ENCODE measurements at regions not wholly inside any gene's neighbourhood (a gene's known extent, or its start where the extent isn't known, plus 50 kb on each side); places are given as distances from the start of the nearest gene placed in this dataset.
"Not testable (repeated sequence)": the region's sequence is repeated elsewhere in the genome, so short reads cannot be mapped to it uniquely, and the experiment has no call there.

GRCh38 chr4:19522966-19523365 lies 728.7 kb upstream of the SLIT2 start:
- DNase-seq (ENCODE audit: low read depth in 2 of 2), result no peak

- DNase-seq (ENCODE audit: low read depth in 2 of 2), result no peak
Measured at GRCh38 chr4:19520939-19521520, 730.7 kb upstream of the SLIT2 start.

DNA sequence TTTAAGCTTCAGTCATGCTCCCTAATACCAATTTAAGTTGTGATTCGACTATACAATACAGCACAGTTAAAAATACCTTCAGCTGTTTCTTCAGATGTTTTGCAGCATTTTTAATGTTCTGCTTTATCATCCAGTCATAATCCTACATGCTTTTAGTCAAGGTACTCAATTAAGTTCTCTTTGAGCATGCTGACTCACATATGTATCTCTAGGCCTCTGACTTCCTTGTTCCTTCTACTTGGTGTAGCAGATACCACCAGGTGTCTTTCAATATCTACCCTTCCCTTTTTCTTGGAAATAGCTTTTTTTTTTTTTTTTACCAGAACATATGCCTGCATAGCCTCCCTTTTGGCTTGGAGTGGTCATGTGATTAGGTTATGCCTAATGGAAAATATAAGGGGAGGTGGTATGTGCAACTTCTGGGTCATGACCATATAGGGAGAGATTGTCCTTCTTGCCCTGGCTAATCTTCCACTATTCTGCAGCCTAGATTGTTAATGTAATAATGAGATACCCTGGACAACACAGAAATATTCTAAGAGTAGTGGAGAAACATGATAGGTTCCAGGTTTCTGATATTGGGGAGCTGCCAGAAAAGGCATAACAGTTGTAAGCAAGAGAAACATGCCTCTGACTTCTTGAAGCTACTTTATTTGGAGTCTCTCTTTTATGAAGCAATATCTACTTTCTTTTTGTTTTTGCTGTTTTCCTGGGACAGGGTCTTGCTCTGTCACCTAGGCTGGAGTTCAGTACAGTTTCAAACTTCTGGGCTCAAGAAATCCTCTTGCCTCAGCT lies 737.2 kb upstream of the SLIT2 start:
- DNase-seq (ENCODE audit: low read depth in 2 of 2), result no peak

- no peak for DNase-seq (ENCODE audit: low read depth in 2 of 2)
Measured at GRCh38 chr4:19512086-19512485, 739.6 kb upstream of the SLIT2 start.

DNA sequence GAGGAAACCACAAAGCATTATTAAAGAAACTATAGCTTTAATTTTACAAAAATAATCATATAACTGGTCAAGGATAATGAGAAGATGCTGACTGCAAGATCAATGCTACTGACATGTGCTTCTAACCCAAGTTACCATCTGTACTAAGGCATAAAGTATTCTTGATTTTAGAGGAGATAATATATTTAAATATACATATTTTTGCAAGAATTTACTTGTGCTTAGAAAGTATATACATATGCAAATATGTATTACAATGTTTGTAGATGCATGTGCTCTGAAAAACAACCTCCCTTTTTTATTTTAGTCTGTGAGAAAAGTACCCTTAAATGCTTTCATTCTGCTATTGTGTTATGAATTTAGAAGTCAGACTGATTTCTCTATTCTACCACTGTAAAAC lies 740.7 kb upstream of the SLIT2 start:
- no peak for DNase-seq (ENCODE audit: low read depth in 2 of 2)

- no peak for DNase-seq (ENCODE audit: low read depth in 2 of 2)
Measured at GRCh38 chr4:19508442-19508841, 743.3 kb upstream of the SLIT2 start.

GRCh38 chr4:19497705-19498104 lies 754.0 kb upstream of the SLIT2 start:
- DNase-seq (ENCODE audit: low read depth in 2 of 2), result no peak

DNA sequence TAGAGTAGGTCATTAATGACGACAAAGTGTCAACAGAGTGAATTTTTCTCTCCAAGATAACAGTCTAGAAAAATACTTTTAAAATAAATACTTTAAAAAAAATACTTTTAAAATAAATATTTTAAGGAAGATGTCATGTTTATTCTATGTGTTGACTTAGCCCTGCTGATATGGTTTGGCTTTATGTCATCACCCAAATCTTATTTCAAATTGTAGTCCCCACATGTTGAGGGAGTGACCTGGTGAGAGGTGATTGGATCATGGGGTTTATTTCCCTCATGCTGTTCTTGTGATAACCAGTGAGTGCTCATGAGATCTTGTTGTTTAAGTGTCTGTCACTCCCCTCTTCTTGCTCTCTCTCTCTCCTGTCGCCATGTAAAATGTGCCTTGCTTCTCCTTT lies 754.9 kb upstream of the SLIT2 start:
- DNase-seq (ENCODE audit: low read depth in 2 of 2), result no peak

GRCh38 chr4:19494961-19495360 lies 756.7 kb upstream of the SLIT2 start:
- no peak for DNase-seq (ENCODE audit: low read depth in 2 of 2)

DNA sequence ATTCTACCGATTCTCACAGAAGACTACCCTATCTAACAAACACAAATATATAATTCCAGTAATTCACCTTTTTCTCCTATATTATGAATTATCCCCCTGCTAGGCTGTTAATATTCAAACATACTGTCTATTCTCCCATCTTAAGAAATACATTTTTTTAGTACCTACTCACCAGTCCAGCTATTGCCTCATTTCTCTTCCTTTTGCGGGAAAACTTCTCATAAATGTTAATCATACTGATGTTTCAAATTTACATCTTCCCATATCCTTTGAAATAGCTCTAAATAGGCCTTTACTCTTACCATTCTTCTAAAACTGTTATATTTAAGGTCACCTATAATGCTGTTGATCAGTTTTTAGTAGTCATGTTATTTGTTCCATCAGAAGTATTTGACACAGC lies 759.1 kb upstream of the SLIT2 start:
- DNase-seq (ENCODE audit: low read depth in 2 of 2), result no peak

DNA sequence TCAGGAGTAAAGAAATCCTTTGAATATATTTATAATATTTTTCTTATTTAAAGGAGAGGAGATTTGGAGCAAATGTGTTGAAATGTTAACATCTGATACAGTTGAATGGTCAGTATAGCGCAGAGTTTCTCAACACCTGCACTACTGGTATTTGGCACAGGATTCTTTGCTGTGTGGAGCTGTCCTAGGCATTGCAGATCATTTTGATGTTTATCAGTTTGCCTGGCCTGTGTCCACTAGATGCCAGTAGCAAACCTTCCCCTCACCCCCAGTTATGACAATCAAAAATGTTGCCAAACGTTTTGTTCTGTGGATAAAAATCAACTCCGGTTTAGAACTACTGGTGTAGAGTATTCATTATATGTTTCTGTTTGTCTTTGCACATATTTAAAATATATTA lies 765.3 kb upstream of the SLIT2 start:
- no peak for DNase-seq (ENCODE audit: low read depth in 2 of 2)

- no peak for DNase-seq (ENCODE audit: low read depth in 2 of 2)
Measured at GRCh38 chr4:19478791-19479190, 772.9 kb upstream of the SLIT2 start.

GRCh38 chr4:19473569-19473968 lies 778.1 kb upstream of the SLIT2 start:
- DNase-seq (ENCODE audit: low read depth in 2 of 2), result no peak

- DNase-seq (ENCODE audit: low read depth in 2 of 2), result no peak
Measured at GRCh38 chr4:19472666-19473065, 779.0 kb upstream of the SLIT2 start.

DNA sequence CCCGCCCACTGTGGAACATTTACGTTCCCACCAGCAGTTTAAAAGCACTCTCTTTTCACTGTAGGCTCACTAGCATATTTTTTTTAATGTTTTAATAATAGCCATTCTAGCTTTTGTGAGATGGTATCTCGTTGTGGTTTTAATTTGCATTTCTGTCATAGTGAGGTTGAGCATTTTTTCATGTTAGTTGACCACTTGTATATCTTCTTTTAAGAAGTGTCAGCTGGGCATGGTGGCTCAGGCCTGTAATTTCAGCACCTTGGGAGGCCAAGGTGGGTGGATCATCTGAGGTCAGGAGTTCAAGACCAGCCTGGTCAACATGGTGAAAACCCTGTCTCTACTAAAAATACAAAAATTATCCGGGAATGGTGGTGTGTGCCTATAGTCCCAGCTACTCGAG lies 781.7 kb upstream of the SLIT2 start:
- not testable (repeated sequence) for DNase-seq (ENCODE audit: low read depth in 2 of 2)

DNA sequence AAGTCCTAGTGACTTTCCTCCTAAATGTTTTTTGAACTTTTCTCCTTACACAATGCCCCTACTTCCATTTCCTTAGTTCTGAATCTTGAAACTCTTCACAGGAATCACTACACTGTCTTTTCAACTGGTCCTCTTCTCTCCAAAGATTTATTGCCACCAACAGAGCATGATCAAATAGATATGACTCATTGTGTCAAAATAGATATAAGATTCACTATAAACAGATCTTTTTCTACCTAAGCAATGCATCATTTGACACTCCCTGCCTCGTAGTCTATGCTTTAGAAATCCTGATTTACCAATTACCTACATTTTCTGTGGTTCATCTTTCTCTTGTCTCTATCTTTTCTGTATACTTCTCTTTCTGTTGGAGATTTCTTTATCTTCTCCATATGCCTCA lies 789.6 kb upstream of the SLIT2 start:
- no peak for DNase-seq (ENCODE audit: low read depth in 2 of 2)

GRCh38 chr4:19455850-19456602 lies 795.7 kb upstream of the SLIT2 start:
- no peak for DNase-seq (ENCODE audit: low read depth in 2 of 2)

DNA sequence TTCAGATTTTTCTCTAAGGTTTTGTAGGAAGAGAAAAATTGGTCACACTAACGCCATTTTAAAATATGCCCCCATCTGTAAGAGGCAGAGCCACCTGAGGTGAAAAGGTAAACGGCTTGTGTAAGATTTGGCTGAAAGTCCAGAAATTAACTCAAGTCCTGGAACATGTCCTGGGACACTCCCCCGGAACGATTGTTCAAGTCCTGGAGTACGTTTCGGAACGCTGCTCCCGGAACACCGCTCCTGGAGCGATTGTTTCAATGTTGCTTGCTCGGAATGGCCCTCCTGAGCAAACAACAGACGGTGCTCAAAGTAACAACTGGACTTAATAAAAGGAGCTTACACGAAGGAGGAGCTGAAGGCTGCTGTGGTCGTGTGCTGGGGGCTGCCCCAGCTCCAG lies 796.5 kb upstream of the SLIT2 start:
- no peak for DNase-seq (ENCODE audit: low read depth in 2 of 2)

GRCh38 chr4:19438233-19438632 lies 813.5 kb upstream of the SLIT2 start:
- DNase-seq (ENCODE audit: low read depth in 2 of 2), result no peak

GRCh38 chr4:19437008-19437407 lies 814.7 kb upstream of the SLIT2 start:
- no peak for DNase-seq (ENCODE audit: low read depth in 2 of 2)

DNA sequence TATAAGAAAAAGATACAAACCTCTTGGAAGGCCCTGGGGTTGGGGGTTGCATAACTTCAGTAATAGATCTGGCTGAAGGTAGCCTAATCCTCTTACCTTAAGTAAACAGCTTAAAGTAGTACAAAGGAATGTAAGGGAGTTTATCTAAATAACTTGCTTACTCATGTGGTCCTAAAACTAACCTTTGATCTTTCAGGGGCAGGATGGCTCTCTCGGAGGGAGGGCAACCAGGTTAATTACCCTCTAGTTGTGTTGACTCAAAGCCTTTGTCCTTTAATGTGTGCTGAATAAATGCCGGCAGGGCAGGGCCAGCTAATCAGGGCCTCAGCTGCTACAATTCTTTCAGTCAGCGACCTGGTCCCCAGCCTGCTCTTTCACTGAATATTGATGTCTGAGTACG lies 822.0 kb upstream of the SLIT2 start:
- DNase-seq (ENCODE audit: low read depth in 2 of 2), result no peak

DNA sequence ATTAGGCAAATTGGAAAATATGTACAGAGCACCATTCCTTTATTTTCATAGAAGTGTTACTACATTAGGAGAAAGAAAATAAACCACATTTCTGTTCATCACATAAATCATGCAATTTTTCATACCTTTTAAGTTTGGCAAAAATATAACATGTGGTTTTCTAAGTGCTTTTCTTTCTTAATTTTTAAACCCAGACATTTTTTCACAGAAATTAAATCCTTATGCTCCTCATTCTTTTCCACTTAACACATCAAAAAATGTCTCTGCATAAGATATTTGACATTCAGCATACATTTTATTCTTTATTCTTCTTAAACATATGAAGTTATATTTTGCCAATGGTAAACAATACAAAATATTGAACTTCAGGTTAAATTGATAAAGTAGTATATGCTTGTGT lies 826.6 kb upstream of the SLIT2 start:
- DNase-seq (ENCODE audit: low read depth in 2 of 2), result no peak

DNA sequence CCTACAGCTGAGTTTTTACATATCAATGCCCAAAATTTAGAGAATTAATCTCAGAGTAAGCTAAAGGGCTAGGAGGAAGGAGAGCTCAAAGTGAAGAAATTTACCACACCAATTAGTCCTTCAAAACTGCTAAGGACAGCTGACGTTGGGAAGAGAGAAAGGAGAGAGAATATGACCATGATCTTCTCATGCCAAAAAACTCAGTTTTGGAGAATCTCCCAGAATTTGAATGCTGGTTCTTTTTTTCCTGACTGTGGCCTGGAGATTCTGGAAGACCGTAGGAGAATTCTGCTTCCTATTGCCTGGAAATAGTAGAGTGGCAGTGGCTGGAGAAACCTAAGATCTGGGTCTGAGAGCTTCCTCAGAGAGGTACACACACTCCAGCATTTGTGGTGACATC lies 834.4 kb upstream of the SLIT2 start:
- DNase-seq (ENCODE audit: low read depth in 2 of 2), result no peak

All from stimulated activated CD4-positive, alpha-beta T cell treated with anti-CD3 and anti-CD28 coated beads, Interleukin-12 subunit alpha, Interleukin-12 subunit beta, amount 100 ng/mL, for 24 hours (primary cell).